Duodenal mucosa (tissue), 2 donors: ENCODE measurements at regions not wholly inside any gene's neighbourhood (a gene's known extent, or its start where the extent isn't known, plus 50 kb on each side); places are given as distances from the start of the nearest gene placed in this dataset.

Experiments used
- H3K27ac ChIP-seq: one replicate; pipeline ENCODE4 v1.7.0; 2013; ENCODE audit warnings: low read depth, low read length
- H3K27me3 ChIP-seq, 2 donors: one replicate each; pipeline ENCODE4 v1.7.0; 2013; ENCODE audit warnings: low read length in 2 of 2, control low read depth in 1 of 2; ENCODE audit not compliant: insufficient read depth in 2 of 2, control insufficient read depth in 1 of 2
- H3K36me3 ChIP-seq, 2 donors: one replicate each; pipeline ENCODE4 v1.7.0; 2013; ENCODE audit warnings: low read length in 2 of 2, control low read depth in 1 of 2; ENCODE audit not compliant: insufficient read depth in 2 of 2, control insufficient read depth in 1 of 2
- H3K4me1 ChIP-seq, 2 donors: one replicate each; pipeline ENCODE4 v1.7.0; 2013; ENCODE audit warnings: low read length in 2 of 2, control low read depth in 1 of 2; ENCODE audit not compliant: insufficient read depth in 2 of 2, control insufficient read depth in 1 of 2
- H3K4me3 ChIP-seq, 2 donors: one replicate each; pipeline ENCODE4 v1.7.0; 2013; ENCODE audit warnings: low read length in 2 of 2, low read depth in 1 of 2
- H3K9ac ChIP-seq, 2 donors: one replicate each; pipeline ENCODE4 v1.7.0; 2013; ENCODE audit warnings: low read length in 2 of 2, low read depth in 1 of 2
- H3K9me3 ChIP-seq, 2 donors: one replicate each; pipeline ENCODE4 v1.7.0; 2013; ENCODE audit warnings: low read length in 2 of 2, control low read depth in 1 of 2; ENCODE audit not compliant: control insufficient read depth in 1 of 2

DNA sequence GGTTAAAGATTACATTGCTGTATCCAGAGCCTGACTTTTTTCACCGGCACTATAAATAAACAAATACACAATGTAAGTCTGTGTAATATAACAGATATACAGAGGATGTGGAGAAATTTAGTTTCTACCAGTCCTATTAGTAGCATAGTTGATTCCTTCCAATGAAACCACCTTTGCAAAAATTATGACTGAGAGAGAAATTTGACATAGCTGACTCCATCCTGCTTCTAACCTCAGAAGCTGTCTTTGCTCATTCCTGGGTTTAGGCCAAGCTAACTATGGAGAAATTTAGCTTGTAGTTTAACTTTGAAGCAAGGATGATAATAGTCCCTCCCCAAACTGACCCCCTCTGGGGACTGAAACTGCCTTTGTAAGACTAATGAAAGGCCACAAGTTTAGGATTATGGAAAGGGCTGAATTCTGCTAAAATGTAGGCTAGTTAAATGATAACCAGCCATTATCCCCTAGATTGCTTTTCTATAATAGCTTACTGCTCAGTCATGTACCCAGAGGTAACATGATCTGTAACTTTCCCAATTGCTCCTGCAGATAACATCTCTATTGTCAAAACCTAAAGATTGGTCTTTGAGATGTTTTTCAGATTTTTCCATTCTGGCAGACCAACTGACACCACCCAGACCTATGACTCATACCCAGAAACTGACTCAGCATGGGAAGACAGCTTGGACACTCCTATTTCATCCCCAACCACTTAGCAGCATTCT is 172.8 kb upstream of the ARG1 start:
- H3K36me3 ChIP-seq = no peaks in the 10 kb centered on the region
- H3K27me3 ChIP-seq = no peaks in the 10 kb centered on the region
- peaks cover 12 to 13% of the 10 kb centered on the region in 2 donors for H3K9me3 ChIP-seq
- H3K27ac ChIP-seq = no peak overlapping the region
- no peak overlapping the region for H3K4me3 ChIP-seq
- no peak overlapping the region for H3K9ac ChIP-seq
- H3K4me1 ChIP-seq = no peaks in the 10 kb centered on the region

DNA sequence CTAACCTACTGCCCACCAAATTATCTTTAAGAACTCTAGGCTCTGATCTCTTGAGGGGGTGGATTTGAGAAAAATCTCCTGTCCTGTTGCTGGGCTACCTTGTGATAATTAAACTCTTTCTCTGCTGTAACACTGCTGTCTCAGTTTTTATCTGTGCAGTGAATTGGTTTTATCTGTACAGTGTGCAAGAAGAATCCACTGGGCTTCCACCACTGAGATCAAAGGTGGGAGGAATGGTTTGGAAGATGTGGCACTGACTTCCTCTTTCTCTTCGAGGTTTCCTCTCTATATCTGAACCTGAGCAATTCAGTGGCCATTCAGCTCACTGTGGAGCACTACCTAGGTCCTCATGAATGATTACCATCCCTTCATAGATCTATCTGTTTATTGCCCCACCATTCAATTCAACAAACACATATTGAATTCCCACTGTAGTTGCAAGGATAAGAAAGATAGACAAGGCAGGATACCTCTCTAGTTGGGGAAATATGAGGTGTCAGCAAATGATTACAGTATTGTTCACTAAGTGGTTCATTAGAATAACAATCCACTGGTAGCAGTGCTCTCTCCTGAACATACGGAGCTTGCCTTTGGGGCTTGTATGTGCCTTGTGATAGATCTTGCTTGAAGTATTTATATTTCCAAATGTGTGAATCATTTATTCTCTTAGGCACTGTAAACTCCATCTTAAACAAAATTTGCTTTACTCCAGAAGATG is 172.1 kb upstream of the ARG1 start:
- no peak overlapping the region for H3K4me3 ChIP-seq
- peaks cover 12 to 13% of the 10 kb centered on the region in 2 donors for H3K9me3 ChIP-seq
- no peaks in the 10 kb centered on the region for H3K36me3 ChIP-seq
- no peak overlapping the region for H3K9ac ChIP-seq
- no peak overlapping the region for H3K27ac ChIP-seq
- no peaks in the 10 kb centered on the region for H3K27me3 ChIP-seq
- no peaks in the 10 kb centered on the region for H3K4me1 ChIP-seq

DNA sequence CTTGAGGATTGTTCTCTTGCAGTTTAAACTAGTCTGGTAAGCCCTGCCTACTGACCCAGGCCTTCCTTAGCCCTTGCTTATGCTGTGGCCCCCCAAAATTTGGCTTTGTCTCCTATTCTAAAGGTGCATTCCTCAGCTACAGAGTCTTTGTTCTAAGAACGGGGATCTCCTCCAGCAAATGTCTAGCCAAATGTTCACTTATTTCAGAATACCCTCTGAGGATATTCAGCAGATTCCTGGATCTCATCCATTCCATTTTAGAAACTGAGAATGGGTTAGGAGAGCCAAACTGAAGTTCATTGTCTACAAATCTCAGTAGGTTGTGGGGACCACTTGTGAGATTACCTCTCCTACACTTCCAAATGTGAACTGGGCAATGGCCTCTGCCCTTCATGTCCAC is 164.2 kb upstream of the ARG1 start:
- Histone ChIP-seq H3K27ac (no peak overlapping the region), H3K4me3 (no peak overlapping the region), H3K36me3 (no peaks in the 10 kb centered on the region), H3K9ac (no peak overlapping the region), H3K9me3 (peaks cover 0 to 9% of the 10 kb centered on the region in 2 donors), H3K27me3 (no peaks in the 10 kb centered on the region), H3K4me1 (peaks cover 3 to 22% of the 10 kb centered on the region in 2 donors)

DNA sequence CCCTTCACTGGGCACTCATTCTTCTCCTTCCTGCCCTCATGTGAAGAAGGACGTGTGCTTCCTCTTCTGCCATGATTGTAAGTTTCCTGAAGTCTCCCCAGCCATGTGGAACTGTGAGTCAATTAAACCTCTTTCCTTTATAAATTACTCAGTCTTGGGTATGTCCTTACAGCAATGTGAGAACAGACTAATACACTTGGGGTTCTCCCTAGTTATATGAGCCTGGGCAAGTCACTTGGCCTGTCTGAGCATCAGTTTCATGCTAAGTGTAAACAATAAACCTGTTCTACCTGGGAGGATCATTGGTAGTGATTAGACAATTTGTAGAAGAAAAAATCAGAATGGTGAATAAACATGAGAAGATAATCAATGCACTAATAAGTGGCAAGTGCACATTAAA is 162.2 kb upstream of the ARG1 start:
- no peak overlapping the region for H3K4me3 ChIP-seq
- H3K27ac ChIP-seq = no peak overlapping the region
- H3K4me1 ChIP-seq = peaks cover 3 to 29% of the 10 kb centered on the region in 2 donors
- H3K9me3 ChIP-seq = peaks cover 0 to 9% of the 10 kb centered on the region in 2 donors
- no peaks in the 10 kb centered on the region for H3K36me3 ChIP-seq
- no peaks in the 10 kb centered on the region for H3K27me3 ChIP-seq
- H3K9ac ChIP-seq = no peak overlapping the region

DNA sequence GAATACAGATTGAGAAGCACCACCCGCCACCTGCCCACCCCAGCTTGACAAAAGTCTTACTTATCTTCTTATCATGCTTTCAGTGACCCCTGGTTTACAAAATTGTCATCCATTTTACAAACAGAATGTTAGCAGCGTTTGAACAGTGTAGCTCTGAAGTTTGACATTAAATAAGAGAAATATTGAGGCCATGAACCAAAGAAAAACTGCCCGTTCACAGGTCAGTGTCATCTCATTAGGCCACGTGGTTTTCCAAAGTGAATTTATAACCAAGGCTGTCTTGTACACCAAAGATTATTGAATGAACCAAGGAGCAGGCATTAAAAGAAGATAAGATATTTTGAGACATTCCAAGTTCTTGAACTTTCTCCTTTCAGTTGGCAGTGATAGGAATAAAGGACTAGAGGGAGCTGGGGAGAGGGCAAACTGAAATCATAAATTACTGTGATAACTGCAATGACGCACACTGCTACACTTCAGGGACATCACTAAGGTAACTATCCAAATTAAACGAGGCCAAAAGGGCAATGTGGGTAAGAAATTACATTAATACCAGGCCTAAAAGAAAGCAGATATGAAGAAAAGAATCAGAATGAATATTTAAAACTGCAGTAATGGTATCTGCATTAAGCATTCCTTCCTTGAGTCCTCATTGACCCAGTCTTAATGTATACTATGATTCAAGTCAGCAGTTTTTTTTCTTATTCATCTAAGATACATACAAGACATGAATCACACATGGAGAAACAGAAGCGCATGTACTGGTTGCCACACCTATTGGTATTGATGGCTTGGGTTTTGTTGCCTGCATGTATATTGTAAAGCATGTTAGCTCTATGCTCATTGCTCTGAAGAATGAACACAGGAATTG is 159.8 kb upstream of the ARG1 start:
- Histone ChIP-seq H3K4me3 (peak overlapping the region in 1 of 2 donors; percentile 12), H3K4me1 (peaks cover 3 to 29% of the 10 kb centered on the region in 2 donors), H3K36me3 (no peaks in the 10 kb centered on the region), H3K9ac (no peak overlapping the region), H3K27ac (peak overlapping the region; percentile 27), H3K27me3 (no peaks in the 10 kb centered on the region), H3K9me3 (peaks cover 0 to 9% of the 10 kb centered on the region in 2 donors)

DNA sequence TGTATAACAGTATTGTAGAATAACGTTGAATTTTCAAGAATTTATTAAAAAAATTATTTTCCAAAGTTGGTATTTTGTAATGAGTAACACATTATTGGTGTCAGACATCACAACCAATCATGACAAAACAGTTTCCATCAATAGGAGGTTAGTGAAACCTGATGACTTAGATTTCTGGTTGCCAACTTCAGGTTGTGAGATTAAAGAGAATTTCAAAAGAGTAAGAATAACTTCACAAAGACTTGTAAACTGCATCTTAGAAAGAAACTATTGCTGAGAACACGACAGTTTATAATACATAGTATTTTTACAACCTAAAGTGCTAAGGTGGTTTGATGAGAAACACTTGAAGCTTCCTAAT is 159.2 kb upstream of the ARG1 start:
- no peak overlapping the region for H3K9ac ChIP-seq
- H3K36me3 ChIP-seq = no peaks in the 10 kb centered on the region

DNA sequence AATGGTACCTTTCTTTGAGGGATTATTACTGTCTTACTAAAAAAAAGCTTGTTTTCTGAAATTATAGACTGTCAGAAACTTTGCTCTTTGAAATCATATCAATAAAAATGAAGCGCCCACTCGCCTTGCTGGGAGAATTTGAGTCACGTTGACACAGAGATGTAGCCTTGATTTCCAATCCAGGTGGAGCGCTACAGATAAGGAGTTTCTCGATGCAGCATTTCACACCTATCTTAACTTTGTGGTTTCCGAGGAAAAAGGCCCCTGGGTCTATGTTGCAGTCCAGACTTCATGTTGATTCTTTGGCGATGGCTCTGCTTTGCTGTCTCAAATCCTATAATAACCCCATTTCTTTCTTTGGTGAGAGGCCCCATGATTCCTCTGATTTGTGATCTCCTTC is 158.1 kb upstream of the ARG1 start:
- Histone ChIP-seq H3K27me3 (no peaks in the 10 kb centered on the region), H3K9ac (no peak overlapping the region), H3K27ac (no peak overlapping the region), H3K9me3 (peaks cover 0 to 9% of the 10 kb centered on the region in 2 donors), H3K36me3 (no peaks in the 10 kb centered on the region), H3K4me3 (no peak overlapping the region), H3K4me1 (peaks cover 3 to 26% of the 10 kb centered on the region in 2 donors)

More for the DNA sequence above, 159.2 kb upstream of the ARG1 start:
- Histone ChIP-seq H3K27me3 (no peaks in the 10 kb centered on the region), H3K4me1 (peaks cover 3 to 24% of the 10 kb centered on the region in 2 donors), H3K27ac (no peak overlapping the region), H3K9me3 (peaks cover 0 to 9% of the 10 kb centered on the region in 2 donors), H3K4me3 (no peak overlapping the region)

DNA sequence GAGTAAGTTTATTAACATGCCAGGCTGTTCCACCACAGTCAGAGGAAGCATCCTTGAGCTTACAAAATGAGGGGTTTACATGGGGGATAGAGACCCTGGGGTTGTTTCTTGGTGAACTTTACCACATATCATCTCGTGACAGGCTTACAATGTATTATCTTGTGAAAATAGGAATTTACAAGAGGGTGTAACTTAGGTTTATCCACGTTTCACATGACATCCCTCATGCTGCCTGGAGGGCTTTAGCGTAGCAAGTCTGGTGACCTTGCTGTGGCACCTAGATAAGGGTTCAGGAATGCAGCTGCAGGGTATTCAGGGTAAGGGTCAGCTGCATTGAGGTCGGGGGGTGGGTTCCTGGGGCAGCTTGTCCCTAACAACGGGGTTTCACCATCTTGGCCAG is 154.6 kb upstream of the ARG1 start:
- Histone ChIP-seq H3K4me3 (no peak overlapping the region), H3K9ac (no peak overlapping the region), H3K27ac (no peak overlapping the region), H3K36me3 (no peaks in the 10 kb centered on the region), H3K4me1 (peaks cover 0 to 16% of the 10 kb centered on the region in 2 donors), H3K9me3 (no peaks in the 10 kb centered on the region), H3K27me3 (no peaks in the 10 kb centered on the region)

DNA sequence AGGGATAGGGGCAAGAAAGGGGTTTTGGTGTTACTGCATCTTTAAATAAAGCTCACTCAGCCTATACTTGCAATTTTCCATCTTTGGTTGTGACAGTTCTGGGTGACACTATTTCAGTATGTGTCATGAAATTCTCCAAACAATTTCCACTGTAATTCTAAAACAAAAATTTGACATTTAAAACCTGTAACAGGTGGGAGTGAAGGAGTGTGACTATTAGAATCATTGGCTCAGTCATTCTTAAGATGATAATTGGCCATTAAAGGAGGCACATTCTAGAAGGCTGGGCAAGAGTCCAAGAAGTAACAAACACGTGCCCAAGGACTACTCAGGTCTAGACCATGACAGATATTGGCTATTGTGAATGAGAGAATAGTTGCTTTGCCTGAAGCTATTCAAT is 153.3 kb upstream of the ARG1 start:
- H3K27ac ChIP-seq = no peak overlapping the region
- H3K27me3 ChIP-seq = no peaks in the 10 kb centered on the region
- no peak overlapping the region for H3K9ac ChIP-seq
- peaks cover 0 to 5% of the 10 kb centered on the region in 2 donors for H3K4me1 ChIP-seq
- no peak overlapping the region for H3K4me3 ChIP-seq
- no peaks in the 10 kb centered on the region for H3K9me3 ChIP-seq
- H3K36me3 ChIP-seq = no peaks in the 10 kb centered on the region

DNA sequence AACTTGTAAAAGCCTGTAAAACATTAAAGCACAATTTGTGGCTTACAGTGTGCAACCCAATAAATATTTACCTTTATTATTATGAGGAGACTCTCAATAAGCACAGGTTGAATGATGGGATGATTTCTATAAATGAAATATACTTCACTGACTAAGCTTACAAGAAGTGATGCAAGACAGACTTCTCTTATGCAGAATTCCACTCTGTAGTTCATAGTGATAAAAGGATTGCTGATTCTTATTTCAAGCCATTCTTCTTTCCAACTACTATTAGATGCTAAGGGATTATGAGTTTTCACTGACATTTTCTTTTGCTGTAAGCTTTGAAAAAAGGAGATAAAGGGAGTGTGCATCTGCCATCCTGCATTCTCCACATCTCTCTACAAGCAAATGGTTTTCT is 149.0 kb upstream of the ARG1 start:
- Histone ChIP-seq H3K9ac (no peak overlapping the region), H3K4me1 (peaks cover 0 to 3% of the 10 kb centered on the region in 2 donors), H3K27ac (no peak overlapping the region), H3K9me3 (no peaks in the 10 kb centered on the region), H3K36me3 (no peaks in the 10 kb centered on the region), H3K4me3 (no peak overlapping the region), H3K27me3 (no peaks in the 10 kb centered on the region)
